Breast epithelium (tissue), 3 donors: ENCODE measurements at regions not wholly inside any gene's neighbourhood (a gene's known extent, or its start where the extent isn't known, plus 50 kb on each side); places are given as distances from the start of the nearest gene placed in this dataset.

Experiments used
- POLR2A ChIP-seq: fragments of 450-650 bp; IDR thresholded peaks from one replicate; pipeline ENCODE4 v1.6.1; 2016; ENCODE audit warnings: antibody characterized with exemption, mild to moderate bottlenecking, moderate library complexity
- TF ChIP-seq, protein P1 (sequence below), 3 donors: fragments of 450-650 bp; IDR thresholded peaks; one replicate each; pipeline ENCODE4 v1.5.1; 2016 to 2017; ENCODE audit warnings: antibody characterized with exemption in 3 of 3, mild to moderate bottlenecking in 3 of 3, moderate library complexity in 3 of 3

DNA sequence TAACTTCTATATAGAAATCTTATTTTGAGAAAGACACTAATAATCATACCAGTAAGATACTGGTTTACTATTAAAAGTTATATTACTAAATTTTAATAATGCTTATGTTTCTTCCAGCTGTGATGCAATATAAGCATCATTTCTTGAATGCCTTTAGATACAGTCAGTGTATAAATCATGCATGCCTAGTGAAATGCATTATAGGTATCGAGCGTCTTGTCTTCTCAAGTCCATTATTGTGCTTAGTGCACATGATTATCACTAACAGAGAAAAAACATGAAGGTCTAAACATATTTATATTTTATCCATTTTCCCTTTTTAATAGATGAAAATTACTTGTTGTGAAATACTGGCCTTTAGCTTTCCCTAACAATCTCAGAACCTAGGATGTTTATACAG, 1021.5 kb upstream of the AGA start:
- TF ChIP-seq POLR2A = no peak
- TF ChIP-seq, protein P1, sequence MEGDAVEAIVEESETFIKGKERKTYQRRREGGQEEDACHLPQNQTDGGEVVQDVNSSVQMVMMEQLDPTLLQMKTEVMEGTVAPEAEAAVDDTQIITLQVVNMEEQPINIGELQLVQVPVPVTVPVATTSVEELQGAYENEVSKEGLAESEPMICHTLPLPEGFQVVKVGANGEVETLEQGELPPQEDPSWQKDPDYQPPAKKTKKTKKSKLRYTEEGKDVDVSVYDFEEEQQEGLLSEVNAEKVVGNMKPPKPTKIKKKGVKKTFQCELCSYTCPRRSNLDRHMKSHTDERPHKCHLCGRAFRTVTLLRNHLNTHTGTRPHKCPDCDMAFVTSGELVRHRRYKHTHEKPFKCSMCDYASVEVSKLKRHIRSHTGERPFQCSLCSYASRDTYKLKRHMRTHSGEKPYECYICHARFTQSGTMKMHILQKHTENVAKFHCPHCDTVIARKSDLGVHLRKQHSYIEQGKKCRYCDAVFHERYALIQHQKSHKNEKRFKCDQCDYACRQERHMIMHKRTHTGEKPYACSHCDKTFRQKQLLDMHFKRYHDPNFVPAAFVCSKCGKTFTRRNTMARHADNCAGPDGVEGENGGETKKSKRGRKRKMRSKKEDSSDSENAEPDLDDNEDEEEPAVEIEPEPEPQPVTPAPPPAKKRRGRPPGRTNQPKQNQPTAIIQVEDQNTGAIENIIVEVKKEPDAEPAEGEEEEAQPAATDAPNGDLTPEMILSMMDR (IDR thresholded peaks at IDR 0.05) = no peak
